ENCODE measurements at regions not wholly inside any gene's neighbourhood (a gene's known extent, or its start where the extent isn't known, plus 50 kb on each side); places are given as distances from the start of the nearest gene placed in this dataset.

DNA sequence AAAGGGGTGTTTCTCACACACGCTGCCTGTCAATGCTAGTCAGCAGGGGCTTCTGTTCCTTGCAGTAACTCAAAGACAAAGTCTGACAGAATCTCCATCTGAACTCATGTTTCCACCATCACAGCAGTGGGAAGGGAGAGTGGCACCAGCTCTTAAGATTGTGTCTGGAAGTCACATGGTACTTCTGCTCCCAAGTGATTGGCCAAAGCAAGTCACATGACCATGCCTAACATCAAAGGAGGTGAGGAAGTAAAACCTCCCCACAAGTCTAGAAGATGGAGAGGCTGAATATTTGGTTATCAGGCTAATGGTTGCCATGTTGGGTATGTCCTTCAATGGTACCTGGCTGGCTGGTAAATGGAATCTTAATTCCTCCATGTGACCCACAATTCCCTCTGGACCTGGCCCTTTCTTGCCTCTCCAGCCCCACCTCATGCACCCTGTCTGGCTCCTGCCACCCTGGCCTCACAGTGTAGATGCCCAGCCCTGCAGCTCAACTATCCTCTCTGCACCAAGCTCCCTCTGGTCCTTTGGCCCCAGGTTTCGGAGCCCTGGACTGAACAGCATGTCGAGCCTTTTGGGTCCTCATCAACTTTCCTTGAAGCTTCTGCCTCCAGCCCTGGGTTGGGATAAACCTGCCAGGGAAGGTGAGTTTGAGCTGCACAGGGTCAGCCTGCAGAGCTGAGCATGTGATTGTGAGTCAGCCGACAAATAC is 51.0 kb upstream of the PMEPA1 start:
- TF ChIP-seq, protein P1, sequence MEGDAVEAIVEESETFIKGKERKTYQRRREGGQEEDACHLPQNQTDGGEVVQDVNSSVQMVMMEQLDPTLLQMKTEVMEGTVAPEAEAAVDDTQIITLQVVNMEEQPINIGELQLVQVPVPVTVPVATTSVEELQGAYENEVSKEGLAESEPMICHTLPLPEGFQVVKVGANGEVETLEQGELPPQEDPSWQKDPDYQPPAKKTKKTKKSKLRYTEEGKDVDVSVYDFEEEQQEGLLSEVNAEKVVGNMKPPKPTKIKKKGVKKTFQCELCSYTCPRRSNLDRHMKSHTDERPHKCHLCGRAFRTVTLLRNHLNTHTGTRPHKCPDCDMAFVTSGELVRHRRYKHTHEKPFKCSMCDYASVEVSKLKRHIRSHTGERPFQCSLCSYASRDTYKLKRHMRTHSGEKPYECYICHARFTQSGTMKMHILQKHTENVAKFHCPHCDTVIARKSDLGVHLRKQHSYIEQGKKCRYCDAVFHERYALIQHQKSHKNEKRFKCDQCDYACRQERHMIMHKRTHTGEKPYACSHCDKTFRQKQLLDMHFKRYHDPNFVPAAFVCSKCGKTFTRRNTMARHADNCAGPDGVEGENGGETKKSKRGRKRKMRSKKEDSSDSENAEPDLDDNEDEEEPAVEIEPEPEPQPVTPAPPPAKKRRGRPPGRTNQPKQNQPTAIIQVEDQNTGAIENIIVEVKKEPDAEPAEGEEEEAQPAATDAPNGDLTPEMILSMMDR (IDR thresholded peaks at IDR 0.05), result no peak
- TF ChIP-seq POLR2A (IDR thresholded peaks at IDR 0.05), result no peak
